ENCODE measurements at regions not wholly inside any gene's neighbourhood (a gene's known extent, or its start where the extent isn't known, plus 50 kb on each side); places are given as distances from the start of the nearest gene placed in this dataset.

DNA sequence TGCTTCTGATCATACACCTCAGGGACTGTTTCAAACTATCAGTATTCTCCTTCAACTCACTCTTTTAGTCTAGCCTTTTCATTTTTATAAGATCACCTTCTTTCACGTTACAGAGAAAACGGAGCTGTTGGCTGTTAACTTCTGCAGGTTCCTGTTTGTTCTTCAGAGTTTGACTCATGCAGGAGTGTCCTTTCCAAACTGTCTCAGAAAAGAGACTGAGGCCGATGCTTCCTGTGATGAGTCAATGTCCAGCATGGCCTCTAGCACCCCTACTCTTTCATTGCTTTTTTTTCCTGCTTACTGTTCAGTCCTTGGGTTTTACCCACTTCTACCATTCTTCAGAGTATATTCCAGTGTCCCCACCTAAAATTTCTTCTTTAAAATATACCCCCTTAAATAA, 240.8 kb upstream of the RGPD4 start:
- DNase-seq = no peak

- peak; percentile 27 for DNase-seq
These were observed 238.5 kb upstream of the RGPD4 start for GRCh38 chr2:107588181-107588580.

DNA sequence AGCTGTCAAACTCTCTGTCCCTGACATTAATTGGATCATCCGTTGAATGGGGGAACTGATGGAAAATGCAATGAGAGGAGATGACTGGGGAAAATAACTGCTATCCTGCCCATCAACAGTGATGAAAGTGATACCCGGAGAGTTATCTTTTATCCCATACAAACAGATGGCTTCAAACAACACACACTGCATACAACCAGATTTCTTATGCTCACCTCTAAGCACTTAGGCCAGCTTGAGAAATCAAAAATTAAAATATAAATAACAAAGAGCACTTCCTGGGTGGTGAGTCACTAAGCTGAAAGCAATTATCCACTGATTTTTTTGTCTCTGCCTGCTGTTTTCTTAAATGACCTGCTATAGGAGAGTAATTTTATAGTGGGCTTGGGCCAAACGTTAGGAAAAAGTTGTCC, 237.6 kb upstream of the RGPD4 start:
- DNase-seq = peak; percentile 51

GRCh38 chr2:107591561-107592279, 235.0 kb upstream of the RGPD4 start:
- DNase-seq = no peak

- no peak for DNase-seq
These were observed 234.4 kb upstream of the RGPD4 start for GRCh38 chr2:107592280-107592624.

DNA sequence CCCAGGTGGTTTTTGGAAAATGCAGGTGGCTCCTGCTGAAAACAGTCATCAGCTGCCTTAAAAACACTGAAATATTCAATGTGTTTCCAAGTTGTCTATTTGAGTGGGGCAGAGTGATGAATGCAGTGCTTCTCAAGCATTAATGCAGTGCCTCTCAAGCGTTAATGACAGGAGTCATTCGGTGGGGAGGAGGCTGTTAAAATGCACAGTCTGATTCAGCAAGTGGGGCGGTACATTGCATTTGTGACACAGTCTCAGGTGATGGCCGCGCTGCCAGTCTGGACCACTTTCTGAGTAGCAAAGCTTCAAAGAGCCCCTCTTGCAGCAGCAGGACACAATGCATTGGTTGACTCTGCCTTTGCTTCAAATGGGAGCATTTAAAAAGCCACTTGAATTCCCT, 231.4 kb upstream of the RGPD4 start:
- peak; percentile 5 for DNase-seq

DNA sequence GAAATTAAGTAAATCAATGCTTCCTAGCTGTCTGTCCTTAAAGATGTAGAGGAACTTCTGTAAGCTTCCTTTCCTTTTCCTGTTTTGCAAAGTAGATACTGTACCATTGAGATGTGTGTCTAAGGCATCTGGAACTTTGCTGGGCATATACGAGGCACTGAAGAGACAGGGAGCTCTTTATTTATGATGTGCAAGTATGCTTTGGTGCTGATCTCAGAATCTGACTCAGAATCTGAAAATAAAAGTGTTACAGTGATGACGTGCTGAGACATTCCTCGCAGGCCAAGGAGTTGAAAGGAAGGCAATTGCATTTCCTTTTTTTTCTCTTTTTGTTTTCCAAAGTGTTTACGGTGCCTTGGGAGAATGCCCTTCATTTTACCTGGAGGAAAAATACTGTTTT, 230.9 kb upstream of the RGPD4 start:
- DNase-seq = no peak

DNA sequence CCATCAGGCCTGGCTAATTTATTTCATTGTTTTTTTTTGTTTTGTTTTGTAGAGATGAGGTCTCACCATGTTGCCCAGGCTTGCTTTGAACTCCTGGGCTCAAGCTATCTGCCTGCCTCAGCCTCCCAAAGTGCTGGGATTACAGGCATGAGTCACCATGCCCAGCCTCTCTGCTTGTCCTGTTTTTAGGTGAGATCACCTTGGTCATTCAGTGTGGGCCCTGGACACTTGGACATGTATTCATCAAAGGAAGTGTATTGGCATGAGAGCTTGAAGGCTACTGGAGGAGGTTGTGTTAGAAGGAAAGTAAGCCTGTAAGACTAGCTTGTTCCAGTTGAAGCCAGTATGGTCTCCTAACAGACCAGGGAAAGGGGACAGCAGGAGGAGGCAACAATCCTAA, 229.2 kb upstream of the RGPD4 start:
- no peak for DNase-seq

DNA sequence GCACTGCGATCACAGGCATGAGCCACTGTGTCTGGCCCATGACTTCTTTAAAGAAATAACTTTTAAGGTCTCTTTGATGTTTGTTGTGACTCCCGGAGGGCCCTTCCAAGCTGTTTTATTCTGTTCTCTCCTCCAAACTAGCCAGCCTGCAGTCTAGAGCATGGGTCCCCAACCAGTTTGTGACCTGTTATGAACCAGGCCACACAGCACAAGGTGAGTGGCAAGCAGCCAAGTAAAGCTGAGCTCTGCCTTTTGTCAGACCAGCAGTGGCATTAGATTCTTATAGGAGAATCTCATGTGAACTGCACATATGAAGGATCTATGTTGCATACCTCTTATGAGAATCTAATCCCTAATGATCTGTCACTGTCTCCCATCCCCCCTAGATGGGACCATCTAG, 223.9 kb upstream of the RGPD4 start:
- DNase-seq = no peak

- DNase-seq = no peak
These were observed 219.6 kb upstream of the RGPD4 start for GRCh38 chr2:107607054-107607453.

GRCh38 chr2:107607473-107607872, 219.2 kb upstream of the RGPD4 start:
- DNase-seq = no peak

DNA sequence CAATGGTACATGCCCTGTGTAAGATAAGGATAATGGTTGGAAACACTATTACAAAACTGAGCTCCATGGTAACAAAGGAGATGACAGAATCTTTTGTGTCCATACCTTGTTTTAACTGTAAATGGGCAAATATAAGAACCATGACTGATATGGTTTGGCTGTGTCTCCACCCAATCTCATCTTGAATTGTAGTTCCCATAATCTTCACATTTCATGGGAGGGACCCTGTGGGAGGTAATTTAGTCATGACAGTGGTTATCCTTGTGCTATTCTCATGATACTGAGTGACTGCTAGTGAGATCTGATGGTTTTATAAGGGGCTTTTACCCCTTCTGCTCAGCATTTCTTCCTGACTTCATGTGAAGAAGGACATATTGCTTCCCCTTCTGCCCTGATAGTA, 211.7 kb upstream of the RGPD4 start:
- no peak for DNase-seq

DNA sequence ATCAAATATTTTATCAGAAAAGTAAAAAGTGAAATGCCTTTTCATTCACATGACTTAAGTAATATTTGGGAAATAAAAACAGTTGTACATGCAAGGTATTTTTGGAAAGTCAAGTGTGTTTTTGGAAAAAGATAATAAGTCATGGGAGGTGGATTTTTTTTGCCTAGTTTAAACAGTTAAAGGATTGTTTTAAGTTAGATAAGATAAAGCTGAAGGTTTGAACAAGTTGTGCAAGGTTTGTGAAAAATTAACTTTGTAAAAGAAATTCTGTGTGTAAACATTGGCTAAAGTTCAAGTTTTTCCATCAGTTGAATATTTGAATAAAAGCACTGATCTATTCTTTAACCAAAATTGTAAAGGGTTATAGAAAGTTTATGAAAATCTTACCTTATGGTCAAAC, 207.9 kb upstream of the RGPD4 start:
- no peak for DNase-seq

- no peak for DNase-seq
These were observed 205.2 kb upstream of the RGPD4 start for GRCh38 chr2:107621186-107622165.

- DNase-seq = no peak
These were observed 203.9 kb upstream of the RGPD4 start for GRCh38 chr2:107622741-107623310.

GRCh38 chr2:107625982-107626381, 200.7 kb upstream of the RGPD4 start:
- DNase-seq = no peak

GRCh38 chr2:107627164-107627563, 199.5 kb upstream of the RGPD4 start:
- no peak for DNase-seq

- no peak for DNase-seq
These were observed 198.8 kb upstream of the RGPD4 start for GRCh38 chr2:107627926-107628325.

GRCh38 chr2:107633580-107634147, 193.0 kb upstream of the RGPD4 start:
- DNase-seq = no peak

GRCh38 chr2:107634172-107634571, 192.5 kb upstream of the RGPD4 start:
- no peak for DNase-seq

- DNase-seq = no peak
These were observed 190.8 kb upstream of the RGPD4 start for GRCh38 chr2:107635883-107636282.

DNA sequence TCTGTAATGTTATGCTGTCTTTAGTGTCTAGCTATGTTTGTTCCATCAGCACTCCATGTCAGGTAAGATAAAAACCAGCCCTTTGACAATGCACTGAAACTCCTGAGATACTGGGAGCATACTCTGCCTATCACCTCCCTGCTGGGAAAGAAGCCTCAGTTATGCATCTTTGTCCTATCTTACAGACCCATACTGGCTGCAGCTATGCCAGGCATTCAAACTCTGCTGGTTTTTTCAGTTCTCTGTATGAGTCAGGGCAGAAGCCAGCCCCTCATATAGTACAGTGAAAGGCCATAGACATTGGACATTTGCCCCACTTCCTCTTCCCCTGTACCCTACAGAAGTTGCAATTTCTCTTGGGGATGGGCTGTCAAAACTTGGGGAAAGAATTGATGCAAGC, 181.1 kb upstream of the RGPD4 start:
- DNase-seq = no peak

DNA sequence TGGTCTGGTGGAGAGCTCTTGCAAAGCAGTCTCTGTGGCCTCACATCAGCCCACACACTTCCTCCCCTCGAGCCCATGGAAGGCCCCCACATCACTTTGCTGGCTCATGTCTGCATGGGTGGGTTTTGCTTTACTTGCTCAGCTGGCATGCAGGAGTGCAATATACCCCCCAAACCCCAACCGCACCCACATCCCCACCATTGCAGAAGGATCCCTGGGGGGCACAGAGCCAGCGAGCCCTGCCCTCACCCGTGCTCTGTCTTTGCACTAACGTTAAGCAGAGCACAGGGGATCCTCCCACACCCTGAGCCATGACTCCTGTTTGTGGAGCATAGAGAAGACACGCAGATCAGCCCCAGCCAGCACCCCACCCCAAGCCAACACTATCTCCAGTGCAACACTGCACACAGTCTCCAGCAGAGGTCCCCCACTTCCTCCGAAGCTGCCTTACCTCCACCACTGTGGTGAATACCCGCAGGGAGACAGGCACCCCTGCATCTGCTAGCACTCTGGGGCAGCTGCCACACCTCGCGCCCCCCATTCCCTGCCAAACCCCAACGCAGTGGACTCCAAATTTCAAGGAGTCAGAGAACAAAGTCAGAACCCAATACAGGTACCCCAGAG, 177.8 kb upstream of the RGPD4 start:
- no peak for DNase-seq

Data from NCI-H774 (cell line).